Loucy (cell line): ENCODE measurements at regions not wholly inside any gene's neighbourhood (a gene's known extent, or its start where the extent isn't known, plus 50 kb on each side); places are given as distances from the start of the nearest gene placed in this dataset.

ENCODE experiments used
- CTCF ChIP-seq: fragments of 200-600 bp; sonication (generic); conservative IDR thresholded peaks from 2 replicates; pipeline ENCODE4 v1.5.1; 2014; ENCODE audit warnings: mild to moderate bottlenecking, antibody characterized with exemption, low read length
- EZH2phosphoT487 ChIP-seq: fragments of 200-600 bp; IDR thresholded peaks from 2 replicates; pipeline ENCODE4 v1.6.1; 2018; ENCODE audit warnings: antibody characterized with exemption, mild to moderate bottlenecking, moderate library complexity, borderline replicate concordance

- TF ChIP-seq CTCF (no peak), EZH2phosphoT487 (no peak)
These were observed 80.6 kb upstream of the POU5F2 start for GRCh38 chr5:93821891-93822415.
